Type B pancreatic cell (in vitro differentiated cells): ENCODE measurements at regions not wholly inside any gene's neighbourhood (a gene's known extent, or its start where the extent isn't known, plus 50 kb on each side); places are given as distances from the start of the nearest gene placed in this dataset.

Experiments
- DNase-seq: peaks from one replicate; pipeline ENCODE4 v3.0.0; 2021; ENCODE audit warnings: mixed read lengths; ENCODE audit not compliant: unreplicated experiment; ENCODE audit errors: extremely low spot score
- H3K27ac Mint-ChIP-seq: 2 replicates; pipeline ENCODE4 v1.8.0; 2021; ENCODE audit warnings: mild to moderate bottlenecking, mixed read lengths
- H3K27me3 Mint-ChIP-seq: 2 replicates; pipeline ENCODE4 v1.8.0; 2021; ENCODE audit warnings: mixed read lengths
- H3K36me3 Mint-ChIP-seq: 2 replicates; pipeline ENCODE4 v1.8.0; 2021; ENCODE audit warnings: mixed read lengths
- H3K4me1 Mint-ChIP-seq: one replicate; pipeline ENCODE4 v1.8.0; 2021; ENCODE audit warnings: mixed read lengths; ENCODE audit not compliant: unreplicated experiment
- H3K4me3 Mint-ChIP-seq: 2 replicates; pipeline ENCODE4 v1.8.0; 2021; ENCODE audit warnings: mild to moderate bottlenecking, mixed read lengths
- H3K9me3 Mint-ChIP-seq: 2 replicates; pipeline ENCODE4 v1.8.0; 2021; ENCODE audit warnings: mixed read lengths
- CTCF ChIP-seq: fragments of 200-600 bp; sonication (generic); conservative IDR thresholded peaks from 2 replicates; pipeline ENCODE4 v1.5.0; 2021; ENCODE audit warnings: antibody characterized with exemption, mild to moderate bottlenecking

GRCh38 chr2:607709-608108, 69.5 kb downstream of the TMEM18 start:
- DNase-seq = no peak
- no peaks in the 10 kb centered on the region for H3K36me3 Mint-ChIP-seq
- peaks cover 11% of the 10 kb centered on the region for H3K9me3 Mint-ChIP-seq
- H3K4me3 Mint-ChIP-seq = no peak overlapping the region
- H3K4me1 Mint-ChIP-seq = no peaks in the 10 kb centered on the region
- TF ChIP-seq CTCF = no peak
- H3K27ac Mint-ChIP-seq = no peak overlapping the region
- H3K27me3 Mint-ChIP-seq = no peaks in the 10 kb centered on the region

- DNase-seq = no peak
- H3K27me3 Mint-ChIP-seq = no peaks in the 10 kb centered on the region
- H3K4me3 Mint-ChIP-seq = no peak overlapping the region
- no peaks in the 10 kb centered on the region for H3K36me3 Mint-ChIP-seq
- H3K9me3 Mint-ChIP-seq = peaks cover 11% of the 10 kb centered on the region
- no peak for TF ChIP-seq CTCF
- H3K27ac Mint-ChIP-seq = no peak overlapping the region
- H3K4me1 Mint-ChIP-seq = no peaks in the 10 kb centered on the region
These were observed 70.0 kb downstream of the TMEM18 start for GRCh38 chr2:607172-607571.

- no peak for DNase-seq
- no peaks in the 10 kb centered on the region for H3K36me3 Mint-ChIP-seq
These were observed 71.3 kb downstream of the TMEM18 start for GRCh38 chr2:605674-606608.

GRCh38 chr2:604854-605524, 72.2 kb downstream of the TMEM18 start:
- TF ChIP-seq CTCF = no peak
- H3K4me1 Mint-ChIP-seq = no peaks in the 10 kb centered on the region
- no peaks in the 10 kb centered on the region for H3K36me3 Mint-ChIP-seq
- peaks cover 15% of the 10 kb centered on the region for H3K9me3 Mint-ChIP-seq
- H3K4me3 Mint-ChIP-seq = no peak overlapping the region
- H3K27ac Mint-ChIP-seq = no peak overlapping the region
- no peak for DNase-seq
- no peaks in the 10 kb centered on the region for H3K27me3 Mint-ChIP-seq

More at GRCh38 chr2:605674-606608, 71.3 kb downstream of the TMEM18 start:
- H3K27me3 Mint-ChIP-seq = no peaks in the 10 kb centered on the region
- peaks cover 15% of the 10 kb centered on the region for H3K9me3 Mint-ChIP-seq
- H3K4me3 Mint-ChIP-seq = no peak overlapping the region
- no peak overlapping the region for H3K27ac Mint-ChIP-seq
- no peaks in the 10 kb centered on the region for H3K4me1 Mint-ChIP-seq
- TF ChIP-seq CTCF = no peak

GRCh38 chr2:604385-604784, 72.8 kb downstream of the TMEM18 start:
- no peak for DNase-seq
- Mint-ChIP-seq H3K27ac (no peak overlapping the region), H3K4me1 (no peaks in the 10 kb centered on the region), H3K36me3 (no peaks in the 10 kb centered on the region), H3K9me3 (peaks cover 15% of the 10 kb centered on the region), H3K4me3 (no peak overlapping the region), H3K27me3 (no peaks in the 10 kb centered on the region)
- TF ChIP-seq CTCF = no peak
